ENCODE measurements at regions not wholly inside any gene's neighbourhood (a gene's known extent, or its start where the extent isn't known, plus 50 kb on each side); places are given as distances from the start of the nearest gene placed in this dataset.

DNA sequence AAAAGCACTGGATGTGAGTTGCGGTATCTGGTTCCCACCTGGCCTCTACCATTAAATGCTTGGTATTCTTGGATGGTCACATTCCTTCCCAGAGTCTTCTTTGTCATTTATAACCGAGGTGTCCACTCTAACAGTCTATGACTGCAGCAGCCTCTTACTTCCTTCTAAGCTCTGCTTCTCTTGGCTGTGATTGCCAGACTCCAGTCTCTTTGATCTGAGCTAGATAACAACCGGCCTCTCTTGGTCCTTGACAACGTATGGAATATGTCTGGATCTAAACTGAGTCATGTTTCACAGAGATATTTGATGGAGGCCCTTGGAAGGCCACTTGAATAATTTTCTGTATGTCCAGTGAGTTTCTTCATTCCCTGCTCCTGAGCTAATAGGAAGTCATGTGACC is 141.6 kb upstream of the TENM4 start:
- no peaks in the 10 kb centered on the region for H3K9me1 ChIP-seq (replicated peaks; ENCODE audit: control insufficient read depth, extremely low read depth, insufficient read depth, low read length)
- no peak overlapping the region for H3K27ac ChIP-seq (ENCODE audit: insufficient read depth, low read depth, low read length)
- H3K9me3 ChIP-seq (replicated peaks; ENCODE audit: control insufficient read depth, insufficient read depth, low read length) = peaks cover 3% of the 10 kb centered on the region
- H3K36me3 ChIP-seq (ENCODE audit: control insufficient read depth in 2 of 2, extremely low read depth in 1 of 2, insufficient read depth in 2 of 2, low read length in 2 of 2) = no peaks in the 10 kb centered on the region
- H3K4me2 ChIP-seq (ENCODE audit: insufficient read depth, low read length) = no peak overlapping the region
- no peaks in the 10 kb centered on the region for H3K27me3 ChIP-seq (ENCODE audit: control insufficient read depth in 2 of 2, insufficient read depth in 2 of 2, low read length in 2 of 2)
- ChIA-PET POLR2A (no interaction called here), CTCF (no interaction called here)
- dilution Hi-C loops (cut with MboI; ENCODE audit: extremely low pct_ligation_motif_present, low sequenced_read_pairs) = no loop called here
- H3K4me3 ChIP-seq (replicated peaks in 1 of 3; ENCODE audit: insufficient read depth in 1 of 3, low read depth in 1 of 3, low read length in 3 of 3) = no peak overlapping the region
- intact Hi-C loops (cut with micrococcal nuclease) = no loop called here
- H3K79me2 ChIP-seq (ENCODE audit: control insufficient read depth, insufficient read depth, low read length) = no peaks in the 10 kb centered on the region
- FAIRE-seq (no peak), DNase-seq (ENCODE audit: low read depth, low spot score) (no peak)
- H3K4me1 ChIP-seq (ENCODE audit: control insufficient read depth, extremely low read depth, insufficient read depth, low read length) = no peaks in the 10 kb centered on the region
- H2AFZ ChIP-seq (ENCODE audit: low read depth, low read length) = no peak overlapping the region
- no peak overlapping the region for H3K9ac ChIP-seq (replicated peaks; ENCODE audit: extremely low read depth, insufficient read depth, low read length)
- no TSS peak for BruUV-seq (replicated peaks)
- H4K20me1 ChIP-seq (replicated peaks; ENCODE audit: control insufficient read depth, extremely low read depth, insufficient read depth, low read length) = no peaks in the 10 kb centered on the region
- TF ChIP-seq, protein P1, sequence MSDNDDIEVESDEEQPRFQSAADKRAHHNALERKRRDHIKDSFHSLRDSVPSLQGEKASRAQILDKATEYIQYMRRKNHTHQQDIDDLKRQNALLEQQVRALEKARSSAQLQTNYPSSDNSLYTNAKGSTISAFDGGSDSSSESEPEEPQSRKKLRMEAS (IDR thresholded peaks at IDR 0.05; ENCODE audit: insufficient read depth, insufficient read length) = no peak
- TF ChIP-seq POLR2AphosphoS5 (IDR thresholded peaks at IDR 0.05; ENCODE audit: insufficient read depth, low read depth, low read length) (no peak), JUN (IDR thresholded peaks at IDR 0.05; ENCODE audit: borderline replicate concordance, insufficient read depth, insufficient read length, low read depth) (no peak), MYC (IDR thresholded peaks at IDR 0.05; ENCODE audit: low read depth, low read length) (no peak), POLR2A (IDR thresholded peaks at IDR 0.05; ENCODE audit: low read depth, low read length) (no peak), GATA2 (IDR thresholded peaks at IDR 0.05; ENCODE audit: insufficient read depth, insufficient read length, low read depth, low read length) (no peak), FOS (IDR thresholded peaks at IDR 0.05; ENCODE audit: borderline replicate concordance, insufficient read depth, low read length) (no peak), EZH2 (IDR thresholded peaks at IDR 0.05; ENCODE audit: borderline replicate concordance, low read depth, low read length, severe bottlenecking) (no peak)
- TF ChIP-seq, protein P2, sequence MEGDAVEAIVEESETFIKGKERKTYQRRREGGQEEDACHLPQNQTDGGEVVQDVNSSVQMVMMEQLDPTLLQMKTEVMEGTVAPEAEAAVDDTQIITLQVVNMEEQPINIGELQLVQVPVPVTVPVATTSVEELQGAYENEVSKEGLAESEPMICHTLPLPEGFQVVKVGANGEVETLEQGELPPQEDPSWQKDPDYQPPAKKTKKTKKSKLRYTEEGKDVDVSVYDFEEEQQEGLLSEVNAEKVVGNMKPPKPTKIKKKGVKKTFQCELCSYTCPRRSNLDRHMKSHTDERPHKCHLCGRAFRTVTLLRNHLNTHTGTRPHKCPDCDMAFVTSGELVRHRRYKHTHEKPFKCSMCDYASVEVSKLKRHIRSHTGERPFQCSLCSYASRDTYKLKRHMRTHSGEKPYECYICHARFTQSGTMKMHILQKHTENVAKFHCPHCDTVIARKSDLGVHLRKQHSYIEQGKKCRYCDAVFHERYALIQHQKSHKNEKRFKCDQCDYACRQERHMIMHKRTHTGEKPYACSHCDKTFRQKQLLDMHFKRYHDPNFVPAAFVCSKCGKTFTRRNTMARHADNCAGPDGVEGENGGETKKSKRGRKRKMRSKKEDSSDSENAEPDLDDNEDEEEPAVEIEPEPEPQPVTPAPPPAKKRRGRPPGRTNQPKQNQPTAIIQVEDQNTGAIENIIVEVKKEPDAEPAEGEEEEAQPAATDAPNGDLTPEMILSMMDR (IDR thresholded peaks at IDR 0.05; ENCODE audit: extremely low read depth in 1 of 2, insufficient read depth in 1 of 2, low read depth in 1 of 2, low read length in 2 of 2) = no peak
